ENCODE measurements at regions not wholly inside any gene's neighbourhood (a gene's known extent, or its start where the extent isn't known, plus 50 kb on each side); places are given as distances from the start of the nearest gene placed in this dataset.

DNA sequence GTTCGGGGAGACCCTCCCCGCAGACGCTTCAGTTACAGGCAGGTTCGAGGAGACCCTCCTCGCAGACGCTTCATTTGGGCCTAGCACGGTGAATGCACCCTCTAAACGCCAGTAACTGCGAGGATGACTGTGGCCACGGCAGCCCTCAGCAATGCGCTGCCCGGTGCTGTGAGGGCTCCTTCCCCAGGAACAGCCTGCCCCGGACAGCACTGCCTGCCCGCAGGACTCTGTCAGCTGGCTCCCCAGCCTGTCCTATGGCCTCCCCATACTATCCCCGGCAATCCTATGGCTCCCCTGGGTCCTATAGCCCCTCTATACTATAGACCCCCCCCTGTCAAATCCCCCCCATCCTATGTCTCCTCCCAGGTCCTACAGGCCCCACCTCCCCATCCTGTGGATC lies 238.9 kb downstream of the RBFOX3 start:
- TF ChIP-seq EP300 (IDR thresholded peaks at IDR 0.05; ENCODE audit: borderline replicate concordance), result no peak
- TF ChIP-seq, protein P1, sequence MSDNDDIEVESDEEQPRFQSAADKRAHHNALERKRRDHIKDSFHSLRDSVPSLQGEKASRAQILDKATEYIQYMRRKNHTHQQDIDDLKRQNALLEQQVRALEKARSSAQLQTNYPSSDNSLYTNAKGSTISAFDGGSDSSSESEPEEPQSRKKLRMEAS (IDR thresholded peaks at IDR 0.05), result no peak
- TF ChIP-seq RAD21 (IDR thresholded peaks at IDR 0.05; ENCODE audit: low read depth), result no peak
- TF ChIP-seq, protein P2, sequence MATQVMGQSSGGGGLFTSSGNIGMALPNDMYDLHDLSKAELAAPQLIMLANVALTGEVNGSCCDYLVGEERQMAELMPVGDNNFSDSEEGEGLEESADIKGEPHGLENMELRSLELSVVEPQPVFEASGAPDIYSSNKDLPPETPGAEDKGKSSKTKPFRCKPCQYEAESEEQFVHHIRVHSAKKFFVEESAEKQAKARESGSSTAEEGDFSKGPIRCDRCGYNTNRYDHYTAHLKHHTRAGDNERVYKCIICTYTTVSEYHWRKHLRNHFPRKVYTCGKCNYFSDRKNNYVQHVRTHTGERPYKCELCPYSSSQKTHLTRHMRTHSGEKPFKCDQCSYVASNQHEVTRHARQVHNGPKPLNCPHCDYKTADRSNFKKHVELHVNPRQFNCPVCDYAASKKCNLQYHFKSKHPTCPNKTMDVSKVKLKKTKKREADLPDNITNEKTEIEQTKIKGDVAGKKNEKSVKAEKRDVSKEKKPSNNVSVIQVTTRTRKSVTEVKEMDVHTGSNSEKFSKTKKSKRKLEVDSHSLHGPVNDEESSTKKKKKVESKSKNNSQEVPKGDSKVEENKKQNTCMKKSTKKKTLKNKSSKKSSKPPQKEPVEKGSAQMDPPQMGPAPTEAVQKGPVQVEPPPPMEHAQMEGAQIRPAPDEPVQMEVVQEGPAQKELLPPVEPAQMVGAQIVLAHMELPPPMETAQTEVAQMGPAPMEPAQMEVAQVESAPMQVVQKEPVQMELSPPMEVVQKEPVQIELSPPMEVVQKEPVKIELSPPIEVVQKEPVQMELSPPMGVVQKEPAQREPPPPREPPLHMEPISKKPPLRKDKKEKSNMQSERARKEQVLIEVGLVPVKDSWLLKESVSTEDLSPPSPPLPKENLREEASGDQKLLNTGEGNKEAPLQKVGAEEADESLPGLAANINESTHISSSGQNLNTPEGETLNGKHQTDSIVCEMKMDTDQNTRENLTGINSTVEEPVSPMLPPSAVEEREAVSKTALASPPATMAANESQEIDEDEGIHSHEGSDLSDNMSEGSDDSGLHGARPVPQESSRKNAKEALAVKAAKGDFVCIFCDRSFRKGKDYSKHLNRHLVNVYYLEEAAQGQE (IDR thresholded peaks at IDR 0.05; ENCODE audit: low read depth), result no peak
- TF ChIP-seq YY1 (IDR thresholded peaks at IDR 0.05; ENCODE audit: low read depth), result no peak
- TF ChIP-seq CREB1 (IDR thresholded peaks at IDR 0.05; ENCODE audit: low read depth), result no peak
- no peak for TF ChIP-seq TAF1 (IDR thresholded peaks at IDR 0.05; ENCODE audit: low read depth)
- TF ChIP-seq FOXM1 (IDR thresholded peaks at IDR 0.05; ENCODE audit: borderline replicate concordance, low read depth), result no peak
